Midbrain (tissue), 1 donor: ENCODE measurements at regions not wholly inside any gene's neighbourhood (a gene's known extent, or its start where the extent isn't known, plus 50 kb on each side); places are given as distances from the start of the nearest gene placed in this dataset.
"Not testable (repeated sequence)": the region's sequence is repeated elsewhere in the genome, so short reads cannot be mapped to it uniquely, and the experiment has no call there.

Experiments
- DNase-seq: peaks from one replicate; lab custom pipeline; 2025; lab: John Stamatoyannopoulos, UW

DNA sequence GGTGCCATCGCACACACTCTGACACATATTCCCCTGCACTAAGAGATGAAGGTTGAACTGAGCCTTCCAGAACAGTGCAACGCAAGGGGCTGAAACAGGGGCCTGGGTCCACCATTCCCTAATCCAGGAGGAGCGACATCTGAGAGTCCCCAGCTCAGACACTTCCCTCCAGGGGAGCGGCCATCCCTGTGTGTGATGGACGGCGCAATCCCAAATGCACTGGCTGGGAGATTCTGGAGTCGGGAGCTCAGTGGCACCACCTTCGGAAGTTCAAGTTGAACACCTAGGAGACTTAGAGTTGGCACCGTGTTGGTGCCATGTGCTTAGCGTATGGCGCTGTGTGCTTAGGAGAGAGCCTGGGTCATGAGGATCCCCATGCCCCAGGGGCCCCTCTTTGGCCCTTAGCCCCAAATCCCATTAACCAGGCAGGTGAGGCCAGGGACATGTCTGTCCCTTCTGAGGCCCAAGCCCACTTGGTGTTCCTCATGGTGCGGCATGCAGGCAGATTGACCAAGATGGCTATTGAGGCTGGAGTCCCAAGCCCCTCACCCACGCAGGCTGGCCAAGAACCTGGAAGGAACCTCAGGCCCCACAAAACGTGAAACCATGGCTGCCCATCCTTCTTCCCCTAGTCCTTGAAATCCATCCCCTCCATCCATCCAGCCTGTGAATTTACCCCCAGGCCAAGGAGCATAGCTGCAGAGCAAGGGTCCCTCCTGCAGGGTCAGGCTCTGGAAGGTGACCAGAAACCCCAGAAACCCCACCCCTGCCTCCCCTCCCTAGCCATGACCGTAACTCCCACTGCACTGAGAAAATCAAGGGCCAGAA, 114.1 kb upstream of the OTOS start:
- no peak for DNase-seq

GRCh38 chr2:240255165-240255491, 114.7 kb upstream of the OTOS start:
- no peak for DNase-seq

- no peak for DNase-seq
These were observed 115.6 kb upstream of the OTOS start for GRCh38 chr2:240255811-240256703.

DNA sequence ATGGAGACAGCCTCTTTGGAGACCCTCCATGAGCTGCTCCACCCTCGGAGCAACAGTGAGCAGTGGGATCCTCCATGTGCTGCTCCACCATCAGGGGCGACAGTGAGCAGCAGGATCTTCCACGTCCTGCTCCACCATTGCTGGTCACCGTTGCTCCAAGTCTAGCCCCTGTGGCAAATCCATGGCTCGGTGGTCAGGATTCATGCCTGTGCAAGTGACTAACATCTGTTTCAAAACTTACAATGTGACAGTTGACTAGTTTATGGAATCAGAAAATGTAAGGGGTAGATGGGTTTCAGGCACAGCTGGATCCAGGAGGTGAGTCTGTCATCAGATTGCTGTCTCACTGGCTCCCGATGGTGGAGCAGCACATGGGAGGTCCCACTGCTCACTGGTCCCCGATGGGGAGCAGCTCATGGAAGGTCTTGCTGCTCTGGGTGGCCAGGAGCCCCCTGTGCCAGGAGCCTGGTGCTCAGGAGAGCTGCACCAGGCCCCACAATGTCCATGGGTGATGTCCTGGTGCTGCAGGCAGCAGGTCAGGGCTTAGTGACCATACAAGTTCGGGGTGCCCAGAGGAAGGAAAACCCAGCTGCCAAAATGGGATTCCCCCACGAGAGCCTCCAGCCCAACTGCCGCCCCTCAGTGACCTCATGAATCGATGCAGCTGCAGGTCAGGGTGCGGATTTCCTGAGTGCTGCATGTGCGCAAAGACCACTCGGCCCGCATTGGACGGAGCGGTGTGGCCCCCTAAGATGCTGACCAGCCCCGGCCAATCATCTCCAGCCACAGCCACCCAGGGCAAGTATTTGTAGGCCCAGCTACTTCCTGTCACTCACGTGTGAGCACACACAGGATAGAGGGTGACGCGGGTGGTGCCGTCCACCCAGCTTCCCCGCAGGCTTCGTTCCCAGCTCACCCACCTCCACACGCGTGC, 116.5 kb upstream of the OTOS start:
- DNase-seq, result no peak

DNA sequence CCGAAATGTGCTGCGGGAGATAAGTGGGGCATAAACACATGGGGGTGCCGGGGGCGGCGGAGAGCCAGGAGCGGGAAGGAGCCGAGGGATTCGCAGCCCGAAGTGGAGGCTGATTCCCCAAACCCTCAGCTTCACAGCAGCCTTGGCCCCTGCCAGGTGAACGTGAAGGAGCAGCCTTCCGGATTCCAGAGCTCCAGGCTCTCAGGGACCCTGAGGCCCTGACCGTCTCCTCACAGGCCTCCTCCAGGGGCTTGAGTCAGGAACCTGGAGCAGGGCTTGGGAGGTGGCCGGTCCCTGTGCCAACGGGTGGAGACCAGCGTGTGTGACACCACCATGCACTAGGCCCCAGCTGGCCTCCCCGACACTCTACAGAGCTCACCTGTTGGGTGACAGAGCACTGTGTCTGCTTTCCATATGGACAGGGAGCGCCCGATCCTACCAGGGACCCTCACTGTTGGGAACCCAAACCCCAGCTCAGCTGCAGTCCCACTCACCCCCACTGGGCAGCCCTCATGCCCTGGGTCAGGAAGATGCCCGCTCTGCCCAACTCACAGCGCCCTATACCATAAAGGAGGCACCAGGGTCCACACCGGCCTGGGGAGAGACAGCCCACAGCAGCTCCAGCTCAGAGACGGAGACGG, 117.6 kb upstream of the OTOS start:
- DNase-seq, result no peak

GRCh38 chr2:240258685-240259084, 118.2 kb upstream of the OTOS start:
- DNase-seq, result no peak

GRCh38 chr2:240259201-240259923, 118.9 kb upstream of the OTOS start:
- no peak for DNase-seq

- no peak for DNase-seq
These were observed 119.6 kb upstream of the OTOS start for GRCh38 chr2:240259924-240260529.

GRCh38 chr2:240260664-240261063, 120.2 kb upstream of the OTOS start:
- DNase-seq, result no peak

DNA sequence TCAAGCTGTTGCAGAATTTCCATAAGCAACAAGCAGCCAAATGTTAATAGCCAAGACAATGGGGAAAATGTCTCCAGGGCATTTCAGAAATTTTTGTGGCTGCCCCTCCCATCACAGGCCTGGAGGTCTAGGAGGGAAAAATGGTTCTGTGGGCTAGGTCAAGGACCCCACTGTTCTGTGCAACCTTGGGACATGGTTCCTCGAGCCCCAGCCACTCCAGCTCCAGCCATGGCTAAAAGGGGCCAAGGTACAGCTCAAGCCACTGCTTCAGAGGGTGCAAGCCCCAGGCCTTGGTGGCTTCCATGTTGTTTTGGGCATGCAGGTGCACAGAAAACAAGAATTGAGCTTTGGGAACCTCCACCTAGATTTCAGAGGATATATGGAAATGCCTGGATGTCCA, 122.1 kb upstream of the OTOS start:
- not testable (repeated sequence) for DNase-seq

DNA sequence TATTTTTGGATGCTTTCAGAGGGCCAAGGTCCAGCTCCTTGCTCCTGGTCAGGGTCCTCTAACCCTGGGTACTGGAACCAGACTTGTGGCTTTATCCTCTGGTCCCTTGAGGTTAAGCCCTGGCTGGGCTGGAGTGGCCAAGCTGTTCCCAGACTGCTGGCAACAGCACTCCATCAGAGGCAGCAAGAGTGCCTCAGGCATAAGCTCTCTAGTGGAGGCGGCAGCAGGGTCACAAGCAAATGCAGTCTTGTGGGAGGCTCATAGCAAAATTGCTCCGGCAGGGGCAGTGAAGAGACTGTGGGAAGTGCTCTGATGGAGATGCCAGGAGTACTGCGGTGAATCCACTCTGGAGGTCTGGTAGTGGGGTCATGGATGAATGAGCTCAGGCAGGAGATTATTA, 128.9 kb upstream of the OTOS start:
- no peak for DNase-seq

DNA sequence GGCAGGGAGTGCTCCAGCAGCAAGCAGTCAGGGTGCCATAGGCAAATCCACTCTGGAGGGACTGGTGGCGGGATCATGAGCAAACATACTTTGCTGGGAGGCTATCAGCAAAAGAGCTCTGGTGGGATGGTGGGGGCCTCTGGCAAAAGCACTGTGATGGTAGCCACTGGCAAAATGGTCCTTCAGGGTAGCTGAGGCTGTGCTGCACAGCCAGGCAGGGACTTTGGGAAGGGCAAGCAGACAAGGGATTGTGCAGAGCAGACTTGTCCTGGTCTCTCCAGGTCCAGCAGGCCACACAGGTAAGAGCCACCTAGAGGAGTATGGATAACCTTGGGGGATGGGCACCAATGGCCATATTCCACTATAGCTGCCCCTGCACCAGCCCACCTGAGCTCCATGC, 129.4 kb upstream of the OTOS start:
- DNase-seq, result no peak

GRCh38 chr2:240271716-240272341, 131.4 kb upstream of the OTOS start:
- no peak for DNase-seq

GRCh38 chr2:240275386-240275785, 134.9 kb upstream of the OTOS start:
- no peak for DNase-seq

DNA sequence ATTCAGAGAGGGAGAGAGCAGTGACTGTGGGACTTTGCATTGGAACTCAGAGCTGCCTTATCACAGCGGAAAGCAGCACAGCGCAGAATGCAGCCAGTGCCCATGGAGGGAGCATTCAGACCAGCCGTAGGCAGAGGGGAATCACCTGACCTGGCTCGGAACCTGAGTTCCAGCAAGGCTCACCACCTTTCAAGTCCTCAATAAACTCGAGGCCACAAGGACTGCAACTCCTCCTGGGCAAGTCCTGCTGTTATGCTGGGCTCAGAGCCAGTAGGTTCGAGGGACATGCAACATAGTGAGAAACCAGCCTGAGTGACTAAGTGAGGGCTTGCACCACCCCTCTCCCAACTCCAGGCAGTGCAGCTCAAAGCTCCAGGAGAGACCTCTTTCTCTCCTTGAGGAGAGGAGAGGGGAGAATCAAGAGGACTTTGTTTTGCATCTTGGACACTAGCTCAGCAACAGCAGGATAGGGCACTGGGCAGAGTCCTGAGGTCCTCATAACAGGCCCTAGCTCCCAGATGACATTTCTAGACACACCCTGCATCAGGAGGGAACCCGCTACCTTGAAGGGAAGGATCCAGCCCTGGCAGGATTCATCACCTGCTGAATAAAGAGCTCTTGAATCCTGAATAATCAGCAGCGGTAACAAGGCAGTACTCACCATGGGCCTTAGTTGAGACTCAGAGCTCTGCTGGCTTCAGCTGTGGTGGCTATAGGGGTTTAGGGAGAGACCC, 136.8 kb upstream of the OTOS start:
- no peak for DNase-seq

DNA sequence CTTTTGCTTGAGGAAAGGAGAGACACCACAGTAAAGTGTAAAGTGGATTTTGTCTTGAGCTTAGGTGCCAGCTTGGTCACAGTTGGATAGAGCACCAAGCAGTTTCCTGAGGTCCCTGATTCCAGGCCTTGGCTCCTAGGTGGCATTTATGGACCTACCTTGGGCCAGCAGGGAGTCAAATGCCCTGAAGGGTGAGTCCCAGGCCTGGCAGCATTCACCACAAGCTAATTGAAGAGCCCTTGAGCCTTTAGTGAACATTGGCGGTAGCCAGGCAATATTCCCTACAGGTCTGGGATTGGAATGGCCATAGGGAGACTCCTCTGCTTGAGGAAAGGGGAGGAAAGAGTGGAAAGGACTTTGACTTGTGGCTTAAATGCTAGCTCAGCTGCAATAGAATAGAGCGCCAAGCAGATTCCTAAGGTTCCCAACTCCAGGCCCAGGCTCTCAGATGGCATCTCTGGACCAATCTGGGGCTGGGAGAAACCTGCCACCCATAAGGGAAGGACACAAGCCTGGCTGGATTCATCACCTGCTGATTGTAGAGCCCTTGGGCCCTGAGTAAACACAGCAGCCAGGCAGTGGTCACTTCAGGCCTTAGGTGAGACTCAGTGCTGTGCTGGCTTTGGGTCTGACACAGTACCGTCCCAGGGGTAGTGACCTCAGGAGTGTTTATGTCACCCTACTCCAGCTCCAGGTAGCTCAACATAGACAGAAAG, 137.5 kb upstream of the OTOS start:
- no peak for DNase-seq

- DNase-seq, result no peak
These were observed 138.2 kb upstream of the OTOS start for GRCh38 chr2:240278661-240279060.

DNA sequence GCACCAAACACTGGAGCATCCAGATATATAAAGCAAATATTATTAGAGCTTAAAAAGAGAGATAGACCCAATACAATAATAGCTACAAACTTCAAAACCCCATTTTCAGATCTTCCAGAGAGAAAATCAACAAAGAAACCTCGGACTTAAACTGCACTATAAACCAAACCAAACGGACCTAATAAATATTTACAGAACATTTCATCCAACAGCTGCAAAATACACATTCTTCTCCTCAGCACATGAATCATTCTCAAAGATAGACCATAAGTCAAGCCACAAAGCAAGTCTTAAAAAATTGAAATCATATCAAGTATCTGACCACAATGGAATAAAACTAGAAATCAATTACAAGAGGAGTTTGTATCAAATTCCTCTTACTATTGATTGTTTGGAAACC, 140.2 kb upstream of the OTOS start:
- DNase-seq, result no peak
